Gastrocnemius medialis (tissue), 4 donors: ENCODE measurements at regions not wholly inside any gene's neighbourhood (a gene's known extent, or its start where the extent isn't known, plus 50 kb on each side); places are given as distances from the start of the nearest gene placed in this dataset.

Experiments
- POLR2A ChIP-seq, 2 donors: fragments of 450-650 bp; IDR thresholded peaks; one replicate each; pipeline ENCODE4 v1.6.1; 2017; ENCODE audit warnings: antibody characterized with exemption in 2 of 2, mild to moderate bottlenecking in 2 of 2, moderate library complexity in 2 of 2
- TF ChIP-seq, protein P1 (sequence below), 5 experiments: fragments of 450-650 bp in 3 of 5; fragments of 200-600 bp in 2 of 5; sonication (generic) in 2 of 5; IDR thresholded peaks in 4 of 5; conservative IDR thresholded peaks in 1 of 5; 1 replicate in 4 of 5; 2 replicates in 1 of 5; pipeline ENCODE4 v1.5.1; 2016 to 2019; ENCODE audit warnings: antibody characterized with exemption in 5 of 5, mild to moderate bottlenecking in 3 of 5, moderate library complexity in 3 of 5

GRCh38 chr10:88073682-88074081, 210.3 kb downstream of the PTEN start:
- TF ChIP-seq, protein P1, sequence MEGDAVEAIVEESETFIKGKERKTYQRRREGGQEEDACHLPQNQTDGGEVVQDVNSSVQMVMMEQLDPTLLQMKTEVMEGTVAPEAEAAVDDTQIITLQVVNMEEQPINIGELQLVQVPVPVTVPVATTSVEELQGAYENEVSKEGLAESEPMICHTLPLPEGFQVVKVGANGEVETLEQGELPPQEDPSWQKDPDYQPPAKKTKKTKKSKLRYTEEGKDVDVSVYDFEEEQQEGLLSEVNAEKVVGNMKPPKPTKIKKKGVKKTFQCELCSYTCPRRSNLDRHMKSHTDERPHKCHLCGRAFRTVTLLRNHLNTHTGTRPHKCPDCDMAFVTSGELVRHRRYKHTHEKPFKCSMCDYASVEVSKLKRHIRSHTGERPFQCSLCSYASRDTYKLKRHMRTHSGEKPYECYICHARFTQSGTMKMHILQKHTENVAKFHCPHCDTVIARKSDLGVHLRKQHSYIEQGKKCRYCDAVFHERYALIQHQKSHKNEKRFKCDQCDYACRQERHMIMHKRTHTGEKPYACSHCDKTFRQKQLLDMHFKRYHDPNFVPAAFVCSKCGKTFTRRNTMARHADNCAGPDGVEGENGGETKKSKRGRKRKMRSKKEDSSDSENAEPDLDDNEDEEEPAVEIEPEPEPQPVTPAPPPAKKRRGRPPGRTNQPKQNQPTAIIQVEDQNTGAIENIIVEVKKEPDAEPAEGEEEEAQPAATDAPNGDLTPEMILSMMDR (IDR thresholded peaks at IDR 0.05 in 4 of 5, conservative IDR thresholded peaks at IDR 0.05 in 1 of 5): no peak
- TF ChIP-seq POLR2A (IDR thresholded peaks at IDR 0.05): no peak
